ENCODE measurements at regions not wholly inside any gene's neighbourhood (a gene's known extent, or its start where the extent isn't known, plus 50 kb on each side); places are given as distances from the start of the nearest gene placed in this dataset.
A peak's percentile ranks its signal among the peaks of the same experiment; 100 is the strongest.
"Not testable (repeated sequence)": the region's sequence is repeated elsewhere in the genome, so short reads cannot be mapped to it uniquely, and the experiment has no call there.

DNA sequence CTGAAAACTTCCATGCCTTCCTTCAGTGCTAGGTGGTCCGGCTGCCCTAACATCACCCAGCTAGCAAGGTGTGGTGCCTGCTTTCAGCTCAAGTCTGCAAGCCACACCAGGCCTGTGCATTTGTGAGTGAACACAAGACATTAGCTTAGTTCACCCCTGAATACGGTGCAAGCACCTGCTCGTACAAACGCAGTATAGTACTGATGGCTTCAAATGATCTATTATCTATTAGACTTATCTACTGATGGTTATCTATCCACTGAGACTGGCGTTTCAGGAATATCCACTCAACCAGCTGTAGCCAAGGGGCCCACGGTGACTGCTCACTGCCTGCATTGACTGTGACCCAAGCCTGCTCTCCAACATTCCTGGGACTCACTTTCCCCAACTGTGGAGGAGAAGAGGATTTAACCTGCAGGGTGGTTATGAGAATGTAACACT lies 155.9 kb downstream of the SHOX start:
- DNase-seq: no peak

DNA sequence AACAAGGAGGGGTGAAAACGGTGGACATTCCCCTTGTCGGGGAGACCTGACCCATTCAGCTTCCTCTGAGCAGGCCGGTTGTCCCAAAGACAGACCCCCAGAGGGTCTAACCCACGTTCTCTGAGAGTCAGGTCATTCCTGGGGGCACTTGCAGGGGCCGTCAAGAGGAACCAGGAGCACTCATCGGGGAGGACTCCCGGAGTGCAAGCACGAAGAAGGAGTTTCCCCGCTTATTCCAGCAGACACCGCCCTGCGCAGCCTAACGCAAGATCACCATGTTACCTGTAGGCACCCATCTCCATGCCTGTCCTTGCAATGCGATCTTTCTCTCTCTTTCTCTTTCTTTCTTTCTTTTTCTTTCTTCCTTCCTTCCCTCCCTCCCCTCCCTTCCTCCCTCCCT lies 154.2 kb downstream of the SHOX start:
- DNase-seq: no peak

DNA sequence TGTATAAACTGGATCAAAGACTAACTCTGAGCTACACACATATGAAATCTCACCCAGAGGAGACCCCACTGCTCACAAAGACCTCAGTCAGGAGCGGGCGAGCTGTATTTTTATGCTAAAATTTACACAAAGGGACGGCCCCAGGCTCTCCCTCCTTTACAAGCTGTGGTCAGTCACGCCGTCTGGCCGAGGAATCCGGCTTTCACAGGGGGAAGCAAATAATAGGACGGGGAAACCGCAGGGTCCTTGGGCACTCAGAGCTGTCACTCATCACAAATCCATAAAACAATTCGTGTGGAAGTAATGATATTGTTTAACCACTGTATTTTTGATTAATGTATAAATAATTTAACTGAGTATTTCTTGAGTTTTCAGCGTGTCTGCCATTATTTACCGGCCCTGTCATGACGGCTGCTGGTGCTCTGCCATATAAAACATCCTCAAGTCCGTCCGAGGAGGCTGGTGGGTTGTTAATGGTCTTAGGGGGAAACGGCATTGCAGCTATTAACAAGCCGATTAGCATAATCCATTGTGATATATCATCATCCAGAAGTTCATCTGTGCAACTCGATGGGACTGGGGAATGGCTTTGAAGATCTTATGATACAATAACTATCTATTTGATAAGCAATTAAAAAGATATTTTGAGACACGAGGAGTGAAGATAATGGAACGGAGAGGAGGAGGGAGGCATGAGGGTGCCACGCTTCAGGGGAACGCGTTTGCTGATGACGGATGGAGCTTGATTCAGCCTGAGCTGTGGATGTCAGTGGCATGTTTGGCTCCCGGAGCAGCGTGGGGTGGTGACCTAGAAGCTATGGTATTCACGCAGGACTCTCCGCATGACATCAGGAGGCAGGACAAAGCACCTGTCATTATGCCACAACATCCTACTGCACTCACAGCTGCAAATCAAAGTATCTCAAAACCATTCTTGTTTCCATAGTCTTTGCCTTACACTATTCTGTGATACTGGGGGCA lies 150.9 kb downstream of the SHOX start:
- no peak for DNase-seq

DNA sequence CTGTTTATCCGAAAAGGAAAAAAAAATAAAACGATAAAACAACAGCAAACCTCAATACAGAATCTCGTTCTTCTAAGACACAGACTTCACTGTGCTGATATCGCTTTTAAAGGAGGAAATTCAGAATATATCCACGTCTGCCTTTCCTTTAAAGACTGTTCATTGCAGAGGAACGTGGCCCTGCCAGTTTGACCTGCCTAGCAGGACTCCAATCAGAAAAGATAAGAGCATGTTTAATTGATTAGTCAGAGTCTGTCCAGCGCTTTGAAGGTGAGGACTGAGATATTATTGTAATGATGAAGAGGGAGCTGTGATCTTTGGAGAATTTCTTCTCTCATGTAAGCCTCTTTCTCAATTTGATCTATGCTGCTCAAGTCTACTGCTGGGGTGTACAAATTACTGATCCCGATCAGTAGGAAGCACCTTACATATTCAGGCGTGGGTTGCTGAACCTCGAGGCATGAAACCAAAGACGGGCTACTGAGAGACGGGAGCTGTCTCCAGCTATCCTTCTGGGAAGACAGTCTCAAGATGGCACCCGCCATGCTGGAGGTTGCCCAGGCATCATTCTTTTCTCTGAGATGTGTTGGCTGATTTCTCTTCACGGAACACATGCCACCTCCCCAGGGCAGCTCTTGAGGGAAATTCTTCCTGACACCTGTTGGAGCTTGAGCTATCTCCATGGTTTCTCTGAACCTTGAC lies 146.1 kb downstream of the SHOX start:
- no peak for DNase-seq

DNA sequence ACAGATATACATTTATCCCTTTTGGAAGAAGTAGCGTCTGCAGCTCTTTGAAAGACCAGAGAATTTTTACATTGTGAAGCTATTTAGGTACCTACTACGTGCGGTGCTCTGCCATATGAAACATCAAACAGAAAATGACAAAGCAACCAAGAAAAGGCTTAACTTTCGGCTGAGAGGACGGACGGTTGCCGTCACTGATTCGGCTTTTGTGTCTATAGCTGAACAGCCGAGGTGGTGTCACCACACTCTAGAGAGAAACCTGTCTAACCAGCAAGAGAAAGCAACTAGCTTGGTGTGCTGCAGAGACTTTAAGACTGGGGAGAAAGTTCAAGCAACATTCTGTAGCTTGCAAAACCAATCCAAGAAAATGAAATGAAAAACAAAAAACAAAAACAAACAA lies 145.5 kb downstream of the SHOX start:
- DNase-seq: no peak

DNA sequence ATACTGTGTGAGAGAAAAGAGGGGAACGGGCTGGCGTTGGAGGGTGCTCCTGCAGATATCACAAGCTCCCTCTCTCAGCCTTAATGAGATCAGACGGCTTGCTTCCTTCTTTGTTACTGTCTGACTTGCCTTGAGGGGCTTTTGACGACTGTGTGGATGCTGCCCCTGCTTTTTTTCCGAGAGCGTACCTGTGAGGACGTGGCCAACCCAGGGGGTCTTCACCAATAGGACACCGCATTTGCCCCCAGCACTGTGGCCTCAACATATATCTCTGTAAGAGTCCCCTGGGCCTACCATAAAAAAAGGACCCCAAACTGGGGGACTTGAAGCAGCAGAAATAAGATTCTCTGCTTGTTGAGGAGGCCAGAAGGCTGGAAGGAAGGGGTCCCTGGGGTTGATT lies 143.9 kb downstream of the SHOX start:
- DNase-seq: no peak

DNA sequence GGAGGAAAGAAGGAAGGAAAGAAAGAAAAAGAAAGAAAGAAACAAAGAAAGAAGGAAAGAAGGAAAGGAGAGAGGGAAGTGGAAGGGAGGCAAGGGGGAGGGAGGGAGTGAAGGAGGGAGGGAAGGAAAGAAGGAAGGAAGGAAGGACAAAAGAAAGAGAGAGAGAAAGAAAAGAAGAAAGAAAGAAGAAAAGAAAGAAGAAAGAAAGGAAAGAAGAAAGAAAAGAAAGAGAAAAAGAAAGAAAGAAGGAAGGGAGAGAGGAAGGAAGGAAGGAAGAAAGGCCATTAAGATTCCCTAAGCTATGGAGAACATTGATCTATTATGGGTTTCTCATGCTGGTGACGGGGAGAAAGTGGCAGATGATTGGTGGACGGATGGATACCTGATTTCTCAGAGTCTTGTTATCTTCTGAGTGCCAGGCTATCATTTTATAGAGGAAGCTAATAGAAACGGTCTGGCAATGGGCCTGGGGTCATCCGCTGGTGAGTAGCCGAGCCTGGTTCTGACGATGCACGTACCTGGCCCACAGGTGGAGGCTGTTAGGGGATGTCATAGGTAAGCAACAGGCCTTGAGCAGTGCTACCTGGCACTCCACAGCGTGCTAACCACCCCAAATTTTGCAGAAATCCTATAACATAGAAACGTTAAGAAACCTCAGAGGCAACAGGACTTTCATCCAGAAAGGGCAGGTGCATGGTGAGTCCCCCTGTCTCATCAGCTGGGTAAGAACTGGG lies 142.9 kb downstream of the SHOX start:
- no peak for DNase-seq

DNA sequence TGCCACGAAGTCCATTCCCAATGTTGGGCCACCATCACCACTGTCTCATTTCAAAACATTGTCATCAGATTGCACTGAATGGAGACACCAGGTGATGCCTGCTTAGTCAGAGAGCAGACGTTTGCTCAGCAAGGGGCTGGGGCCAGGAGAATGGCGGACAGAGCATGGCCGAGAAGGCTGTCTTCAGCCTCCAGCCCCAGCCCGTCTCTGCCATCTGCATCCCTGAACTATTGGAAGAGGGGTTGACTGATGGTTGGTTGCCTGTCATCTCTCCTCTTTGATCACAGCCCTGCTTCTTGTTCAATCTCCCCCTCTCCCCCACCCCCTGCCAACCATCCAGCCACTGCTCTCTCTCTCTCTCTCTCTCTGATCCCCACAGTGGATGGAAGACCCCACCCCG lies 140.9 kb downstream of the SHOX start:
- no peak for DNase-seq

DNA sequence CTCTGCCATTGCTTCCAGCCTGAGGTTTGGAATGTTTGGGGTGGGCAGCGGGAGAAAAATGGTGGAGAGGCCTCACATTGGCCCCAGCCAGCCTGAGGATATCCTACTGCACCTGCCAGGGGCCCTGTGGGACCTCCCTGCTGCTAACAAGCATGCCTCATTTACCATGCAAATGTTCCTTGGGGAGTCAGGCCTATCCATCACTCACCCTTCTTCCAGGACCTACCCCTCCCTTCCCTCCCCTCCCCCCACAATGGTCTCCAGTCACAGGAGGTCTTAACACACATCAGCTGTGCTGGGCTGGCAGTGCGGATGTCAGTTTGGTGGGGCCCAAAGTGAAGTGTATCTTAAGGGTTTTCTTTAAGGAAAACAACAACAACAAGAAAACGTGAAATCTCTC lies 139.2 kb downstream of the SHOX start:
- peak; percentile 18 for DNase-seq

DNA sequence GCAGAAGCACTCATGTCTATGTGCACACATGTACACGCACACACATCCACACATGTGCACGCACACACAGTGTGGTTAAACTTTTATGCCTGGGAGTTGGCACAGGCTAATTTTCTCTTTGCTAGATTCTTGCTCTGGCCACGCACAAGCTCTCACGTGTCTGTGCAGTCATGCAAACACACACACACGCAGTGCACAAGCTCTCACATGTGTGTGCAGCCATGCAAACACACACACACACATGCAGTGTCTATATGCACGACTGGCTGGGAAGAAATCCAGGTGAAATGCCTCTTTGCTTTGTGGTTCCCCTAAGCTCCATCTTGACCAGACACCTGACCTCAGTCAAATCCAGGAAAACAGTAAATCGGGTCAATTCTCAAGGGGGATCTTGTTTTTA lies 138.0 kb downstream of the SHOX start:
- DNase-seq: no peak

DNA sequence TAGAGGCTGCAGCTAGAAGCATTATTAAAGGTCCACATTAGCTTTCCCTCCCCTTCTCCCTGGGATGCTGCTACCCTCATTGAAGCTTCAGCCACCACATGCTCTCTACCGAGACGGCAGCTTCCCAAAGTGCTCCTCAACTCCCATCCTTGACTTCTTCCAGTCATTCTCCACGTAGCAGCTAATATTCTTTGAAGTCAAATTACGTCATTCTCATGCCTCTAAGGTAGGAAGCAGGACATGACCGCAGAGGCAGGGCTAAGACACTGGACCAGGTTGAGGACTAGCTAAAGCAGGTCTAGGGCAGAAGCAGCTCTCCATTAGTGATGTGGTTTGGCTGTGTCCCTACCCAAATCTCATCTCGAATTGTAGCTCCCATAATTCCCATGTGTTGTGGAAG lies 128.3 kb downstream of the SHOX start:
- DNase-seq: no peak

DNA sequence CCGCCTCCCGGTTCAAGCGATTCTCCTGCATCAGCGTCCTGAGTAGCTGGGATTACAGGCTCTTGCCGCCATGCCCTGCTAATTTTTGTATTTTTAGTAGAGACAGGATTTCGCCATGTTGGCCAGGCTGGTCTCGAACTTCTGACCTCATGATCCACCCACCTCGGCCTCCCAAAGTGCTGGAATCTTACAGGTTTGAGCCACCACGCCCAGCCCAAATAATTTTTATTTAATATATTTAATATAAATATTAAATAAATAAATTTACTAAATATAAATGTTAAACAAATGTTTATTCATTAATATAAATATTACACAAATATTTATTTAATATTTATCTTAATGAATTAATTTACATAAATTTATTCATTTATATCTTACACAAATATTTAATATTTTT lies 120.2 kb downstream of the SHOX start:
- DNase-seq: no peak

DNA sequence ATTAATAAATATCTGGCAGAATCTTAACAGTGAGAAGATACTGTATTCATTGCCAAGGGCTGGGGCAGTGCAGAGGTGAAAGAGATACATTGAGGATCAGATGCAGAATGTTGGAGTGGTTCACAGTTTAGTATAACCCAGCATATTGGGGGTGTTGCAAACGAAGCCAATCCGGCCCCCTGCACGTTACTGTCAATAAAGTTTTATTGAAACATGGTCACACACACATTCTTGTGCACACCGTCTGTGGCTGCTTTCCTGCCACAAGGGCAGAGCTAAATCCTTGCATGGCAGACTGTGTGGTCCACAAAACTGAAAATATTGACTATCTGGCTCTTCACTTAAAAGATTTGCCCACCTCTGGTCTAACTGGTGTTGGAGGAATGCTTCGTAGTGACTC lies 119.7 kb downstream of the SHOX start:
- no peak for DNase-seq

DNA sequence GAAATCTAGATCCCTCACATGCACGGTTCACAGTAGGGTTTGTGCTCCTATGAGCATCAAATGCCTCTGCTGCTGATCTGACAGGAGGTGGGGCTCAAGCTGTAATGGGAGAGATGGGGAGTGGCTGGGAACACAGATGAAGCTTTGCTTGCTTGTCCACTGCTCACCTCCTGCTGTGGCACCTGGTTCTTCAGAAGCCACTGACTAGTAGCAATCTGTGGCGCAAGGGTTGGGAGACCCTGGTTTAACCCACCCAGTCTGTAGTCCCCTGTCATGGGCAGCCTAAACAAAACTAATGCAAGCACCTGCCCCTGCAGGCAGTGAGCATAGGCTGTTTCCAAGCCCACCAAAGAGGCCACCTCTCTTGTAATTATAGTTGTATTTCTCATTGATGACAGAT lies 116.6 kb downstream of the SHOX start:
- no peak for DNase-seq

DNA sequence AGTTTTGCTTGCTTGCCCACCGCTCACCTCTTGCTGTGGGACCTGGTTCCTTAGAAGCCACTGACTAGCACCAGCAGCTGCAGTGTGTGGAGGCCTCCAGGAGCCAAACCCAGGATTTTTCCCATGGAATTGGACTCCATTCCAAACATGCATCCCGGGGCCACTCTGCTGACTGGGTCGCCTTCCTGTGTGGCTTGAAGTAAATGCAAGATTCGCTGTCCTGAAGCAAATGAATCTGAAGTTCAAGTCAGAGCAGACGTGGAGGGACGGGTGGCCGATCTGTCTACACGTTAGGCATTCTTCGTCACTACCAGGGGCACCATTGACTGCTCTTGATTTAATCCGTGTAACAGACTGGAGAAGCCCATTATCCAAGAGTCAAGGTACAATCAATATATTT lies 109.0 kb downstream of the SHOX start:
- DNase-seq: no peak

DNA sequence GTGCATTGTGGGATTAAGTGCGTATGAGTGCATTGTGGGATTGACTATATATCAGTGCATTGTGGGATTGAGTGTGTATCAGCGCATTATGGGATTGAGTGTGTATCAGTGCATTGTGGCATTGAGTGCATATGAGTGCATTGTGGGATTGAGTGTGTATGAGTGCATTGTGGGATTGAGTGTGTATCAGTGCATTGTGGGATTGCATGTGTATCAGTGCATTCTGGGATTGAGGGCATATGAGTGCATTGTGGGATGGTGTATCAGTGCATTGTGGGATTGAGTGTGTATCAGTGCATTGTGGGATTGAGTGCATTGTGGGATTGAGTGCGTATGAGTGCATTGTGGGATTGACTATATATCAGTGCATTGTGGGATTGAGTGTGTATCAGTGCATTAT lies 106.4 kb downstream of the SHOX start:
- DNase-seq: not testable (repeated sequence)

DNA sequence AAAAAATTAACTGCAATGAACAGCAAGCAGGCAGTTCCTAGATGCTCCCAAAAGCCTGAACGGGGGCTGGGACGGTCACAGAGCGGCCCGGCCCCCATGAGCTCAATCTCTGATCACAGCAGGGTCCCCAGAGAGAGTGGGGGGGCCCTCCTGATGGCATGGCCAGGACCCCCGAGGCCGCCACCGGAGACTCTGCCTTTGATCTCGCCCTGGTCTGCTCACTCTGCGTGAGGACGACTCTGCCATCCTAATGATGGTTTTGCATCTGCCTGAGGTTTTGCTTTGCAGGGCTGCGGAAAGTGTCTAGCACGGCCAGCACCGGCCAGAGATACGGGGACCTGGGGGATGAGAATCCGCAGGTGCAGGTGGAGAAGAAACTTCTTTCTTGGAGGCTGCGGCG lies 103.8 kb downstream of the SHOX start:
- no peak for DNase-seq

DNA sequence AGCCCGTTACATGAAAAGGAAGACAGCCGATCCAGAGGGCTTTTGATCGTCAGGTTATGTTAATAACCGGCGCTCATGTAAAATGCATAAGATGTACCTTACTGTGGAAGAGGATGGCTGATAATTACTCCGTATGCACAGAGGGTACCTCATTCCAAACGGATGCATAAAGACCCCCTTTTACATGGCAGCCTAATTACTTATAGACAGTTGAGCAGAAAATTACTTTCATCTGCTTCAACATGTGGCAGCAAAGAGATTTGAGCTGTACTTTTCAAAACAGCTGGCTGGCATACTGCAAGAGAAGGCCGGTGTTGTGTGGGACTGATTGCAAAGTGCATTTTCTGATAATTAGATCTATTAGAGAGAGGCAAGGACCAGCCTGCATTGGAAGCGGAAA lies 103.4 kb downstream of the SHOX start:
- no peak for DNase-seq

DNA sequence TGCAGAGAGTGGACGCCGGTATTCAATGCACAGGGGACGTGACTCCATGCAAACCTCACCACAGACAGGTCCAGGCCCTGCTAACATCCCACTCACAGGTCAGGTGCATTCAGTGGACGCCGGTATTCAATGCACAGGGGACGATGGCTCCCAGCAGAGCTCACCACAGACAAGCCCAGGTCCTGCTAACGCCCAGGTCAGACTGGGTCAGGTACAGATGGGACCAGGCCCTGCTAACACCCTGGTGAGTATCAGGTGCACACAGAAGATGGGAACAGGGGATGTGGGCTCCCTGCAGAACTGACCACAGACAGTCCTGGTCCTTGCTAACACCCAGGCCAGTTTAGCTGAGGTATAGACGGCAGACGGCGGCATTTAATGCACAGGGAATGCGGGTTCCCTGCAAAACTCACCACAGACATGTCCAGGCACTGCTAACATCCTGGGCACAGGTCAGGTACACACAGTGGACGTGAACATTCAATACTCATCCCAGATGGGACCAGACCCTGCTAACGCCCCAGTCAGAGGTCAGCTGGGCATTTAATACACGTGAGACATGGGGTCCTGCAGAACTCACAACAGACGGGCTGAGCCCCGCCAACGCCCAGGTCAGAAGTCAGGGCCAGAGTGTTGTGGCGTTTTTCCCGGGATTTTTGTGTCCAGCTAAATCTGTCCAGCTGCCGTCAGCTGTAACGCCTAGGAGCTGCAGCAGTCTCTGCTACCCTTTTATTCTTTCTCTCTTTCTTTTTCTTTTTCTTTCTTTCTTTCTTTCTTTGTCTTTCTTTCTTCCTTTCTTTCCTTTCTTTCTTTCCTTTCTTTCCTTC lies 99.2 kb downstream of the SHOX start:
- no peak for DNase-seq

DNA sequence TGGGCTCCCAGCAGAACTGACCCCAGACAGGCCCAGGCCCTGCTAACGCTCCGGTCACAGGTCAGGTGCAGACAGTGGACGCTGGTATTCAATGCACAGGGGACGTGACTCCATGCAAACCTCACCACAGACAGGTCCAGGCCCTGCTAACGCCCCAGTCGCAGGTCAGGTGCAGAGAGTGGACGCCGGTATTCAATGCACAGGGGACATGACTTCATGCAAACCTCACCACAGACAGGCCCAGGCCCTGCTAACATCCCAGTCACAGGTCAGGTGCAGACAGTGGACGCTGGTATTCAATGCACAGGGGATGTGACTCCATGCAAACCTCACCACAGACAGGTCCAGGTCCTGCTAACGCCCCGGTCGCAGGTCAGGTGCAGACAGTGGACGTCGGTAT lies 98.5 kb downstream of the SHOX start:
- not testable (repeated sequence) for DNase-seq

DNA sequence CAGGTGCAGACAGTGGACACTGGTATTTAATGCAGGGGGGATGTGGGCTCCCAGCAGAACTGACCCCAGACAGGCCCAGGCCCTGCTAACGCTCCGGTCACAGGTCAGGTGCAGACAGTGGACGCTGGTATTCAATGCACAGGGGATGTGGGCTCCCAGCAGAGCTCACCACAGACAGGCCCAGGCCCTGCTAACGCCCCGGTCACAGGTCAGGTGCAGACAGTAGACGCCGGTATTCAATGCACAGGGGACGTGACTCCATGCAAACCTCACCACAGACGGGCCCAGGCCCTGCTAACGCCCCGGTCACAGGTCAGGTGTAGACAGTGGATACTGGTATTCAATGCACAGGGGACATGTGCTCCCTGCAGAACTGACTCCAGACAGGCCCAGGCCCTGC lies 98.0 kb downstream of the SHOX start:
- DNase-seq: not testable (repeated sequence)

DNA sequence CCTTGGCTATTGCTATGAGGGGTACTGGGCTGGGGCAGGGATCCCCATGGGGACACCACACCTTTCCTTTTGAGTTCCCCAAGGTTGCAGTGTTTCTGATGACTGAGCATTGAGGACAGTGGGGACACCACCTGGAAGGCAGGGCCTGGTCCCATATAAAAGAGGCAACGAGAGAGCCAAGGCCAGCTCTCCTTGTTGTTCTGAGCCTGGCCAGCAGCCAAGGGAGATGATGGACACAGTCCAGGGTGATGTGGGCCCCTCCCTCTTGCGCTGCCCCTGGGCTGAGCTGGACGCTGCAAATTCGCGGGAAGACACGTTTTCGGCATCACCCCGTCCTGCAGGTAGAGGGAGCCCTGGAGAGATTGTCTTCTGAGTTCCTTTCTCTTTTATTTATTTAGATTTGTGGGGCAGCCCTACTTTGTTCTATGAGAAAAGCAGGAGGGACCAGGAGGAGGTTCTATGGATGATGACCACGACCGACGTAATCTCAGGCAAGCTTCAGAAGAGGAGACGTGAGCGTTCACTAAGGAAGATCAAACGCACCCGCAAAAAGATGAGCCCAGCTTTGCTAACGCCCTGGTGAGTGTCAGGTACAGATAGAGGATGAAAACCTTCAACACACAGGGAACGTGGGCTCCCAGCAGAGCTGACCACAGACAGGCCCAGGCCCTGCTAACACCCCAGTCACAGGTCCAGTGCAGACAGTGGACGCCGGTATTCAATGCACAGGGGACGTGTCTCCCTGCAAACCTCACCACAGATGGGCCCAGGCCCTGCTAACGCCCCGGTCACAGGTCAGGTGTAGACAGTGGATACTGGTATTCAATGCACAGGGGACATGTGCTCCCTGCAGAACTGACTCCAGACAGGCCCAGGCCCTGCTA lies 97.4 kb downstream of the SHOX start:
- no peak for DNase-seq

Data from activated CD8-positive, alpha-beta memory T cell treated with anti-CD3 and anti-CD28 coated beads, Interleukin-2, amount 50 U/mL, for 48 hours (primary cell).